ENCODE measurements at regions not wholly inside any gene's neighbourhood (a gene's known extent, or its start where the extent isn't known, plus 50 kb on each side); places are given as distances from the start of the nearest gene placed in this dataset.

DNA sequence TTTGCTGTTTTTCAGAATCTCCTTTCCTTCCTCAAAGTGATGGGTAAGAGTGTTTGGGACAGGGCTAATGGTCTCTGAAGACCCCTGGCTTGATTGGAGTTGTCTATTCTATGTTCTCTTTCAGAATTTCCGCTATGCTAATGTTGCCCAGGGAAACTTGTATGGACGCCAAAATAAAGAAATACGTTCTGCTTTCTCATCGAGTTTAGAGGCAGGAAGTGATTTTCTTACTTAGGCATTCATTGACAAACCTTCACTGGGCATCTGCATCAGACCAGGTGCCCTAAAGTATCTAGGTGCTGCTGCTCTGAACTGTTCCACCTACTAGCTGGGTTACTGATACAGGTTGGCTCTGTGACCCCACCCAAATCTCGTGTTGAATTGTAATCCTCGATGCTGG lies 787.9 kb upstream of the EEF2KMT start:
- peak; percentile 14 for DNase-seq (ENCODE audit: low read depth)
- no peak overlapping the region for H3K4me3 ChIP-seq (ENCODE audit: low read length)
- TF ChIP-seq, protein P1, sequence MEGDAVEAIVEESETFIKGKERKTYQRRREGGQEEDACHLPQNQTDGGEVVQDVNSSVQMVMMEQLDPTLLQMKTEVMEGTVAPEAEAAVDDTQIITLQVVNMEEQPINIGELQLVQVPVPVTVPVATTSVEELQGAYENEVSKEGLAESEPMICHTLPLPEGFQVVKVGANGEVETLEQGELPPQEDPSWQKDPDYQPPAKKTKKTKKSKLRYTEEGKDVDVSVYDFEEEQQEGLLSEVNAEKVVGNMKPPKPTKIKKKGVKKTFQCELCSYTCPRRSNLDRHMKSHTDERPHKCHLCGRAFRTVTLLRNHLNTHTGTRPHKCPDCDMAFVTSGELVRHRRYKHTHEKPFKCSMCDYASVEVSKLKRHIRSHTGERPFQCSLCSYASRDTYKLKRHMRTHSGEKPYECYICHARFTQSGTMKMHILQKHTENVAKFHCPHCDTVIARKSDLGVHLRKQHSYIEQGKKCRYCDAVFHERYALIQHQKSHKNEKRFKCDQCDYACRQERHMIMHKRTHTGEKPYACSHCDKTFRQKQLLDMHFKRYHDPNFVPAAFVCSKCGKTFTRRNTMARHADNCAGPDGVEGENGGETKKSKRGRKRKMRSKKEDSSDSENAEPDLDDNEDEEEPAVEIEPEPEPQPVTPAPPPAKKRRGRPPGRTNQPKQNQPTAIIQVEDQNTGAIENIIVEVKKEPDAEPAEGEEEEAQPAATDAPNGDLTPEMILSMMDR (IDR thresholded peaks at IDR 0.05; ENCODE audit: insufficient read depth, low read depth, low read length, missing control alignments) = no peak

DNA sequence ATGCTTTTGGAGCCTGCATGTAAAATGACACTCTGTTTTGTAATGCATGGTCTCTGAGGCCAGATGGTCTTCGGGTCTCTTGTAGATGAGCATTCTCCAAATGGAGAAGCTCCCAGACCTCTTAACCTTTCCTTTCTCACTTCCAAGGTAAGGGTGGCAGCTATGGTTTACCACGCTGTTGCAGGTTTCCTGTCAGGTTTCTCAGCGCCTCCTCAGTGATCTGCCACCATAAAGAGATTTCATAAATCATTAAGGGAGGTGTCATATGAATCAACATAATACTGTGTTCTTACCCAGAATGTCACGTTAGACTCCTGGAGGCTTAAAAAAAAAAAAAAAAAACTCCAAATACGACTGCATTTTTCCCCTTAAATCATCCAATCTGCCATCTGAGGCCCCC lies 787.4 kb upstream of the EEF2KMT start:
- TF ChIP-seq, protein P1 (IDR thresholded peaks at IDR 0.05; ENCODE audit: insufficient read depth, low read depth, low read length, missing control alignments) = no peak
- no peak for DNase-seq (ENCODE audit: low read depth)
- H3K4me3 ChIP-seq (ENCODE audit: low read length) = no peak overlapping the region

DNA sequence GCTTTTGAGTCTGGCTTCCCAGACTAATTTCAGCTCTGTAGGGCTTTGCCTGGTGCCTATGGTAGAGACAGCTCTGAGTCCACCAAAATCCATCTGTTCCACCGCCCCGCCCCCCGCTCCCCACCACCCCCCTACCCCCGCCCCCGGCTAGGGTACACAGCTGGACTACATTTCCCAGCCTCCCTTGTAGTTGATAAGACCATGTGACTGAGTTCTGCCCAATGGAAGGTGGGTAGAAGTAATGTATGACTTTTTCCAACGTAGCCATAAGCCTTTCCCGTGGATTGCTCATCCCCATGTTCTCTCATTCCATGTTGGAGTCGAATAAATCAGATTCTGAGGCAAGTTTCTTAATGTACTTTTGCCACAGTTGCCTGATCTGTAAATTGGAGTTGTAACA lies 786.7 kb upstream of the EEF2KMT start:
- no peak overlapping the region for H3K4me3 ChIP-seq (ENCODE audit: low read length)
- DNase-seq (ENCODE audit: low read depth) = no peak
- TF ChIP-seq, protein P1 (IDR thresholded peaks at IDR 0.05; ENCODE audit: insufficient read depth, low read depth, low read length, missing control alignments) = no peak

DNA sequence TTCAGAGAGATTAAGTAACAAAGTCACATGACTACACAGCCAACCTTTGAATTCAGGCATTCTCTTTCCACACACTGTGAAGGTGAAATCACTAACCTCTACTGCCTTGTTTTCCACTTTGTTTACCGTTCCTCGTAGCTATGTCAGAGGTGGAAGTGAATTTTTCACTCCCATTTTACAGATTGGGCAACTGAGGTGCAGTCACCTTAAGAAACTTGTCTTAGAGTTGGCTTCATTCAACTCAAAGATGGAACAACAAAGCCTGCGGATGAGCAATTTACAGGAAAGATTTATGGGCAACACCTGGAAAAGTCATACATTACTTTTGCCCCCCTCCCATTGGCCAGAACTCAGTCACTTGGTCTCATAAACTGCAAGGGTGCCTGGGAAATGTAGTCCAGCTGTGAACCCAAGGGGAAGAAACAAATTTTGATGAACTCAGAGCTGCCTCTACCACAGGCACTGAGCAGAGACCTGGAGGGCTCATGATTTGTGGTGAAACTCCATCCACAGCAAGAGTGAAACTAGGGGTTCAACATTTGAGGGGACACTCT lies 784.6 kb upstream of the EEF2KMT start:
- DNase-seq (ENCODE audit: low read depth) = no peak
- TF ChIP-seq, protein P1 (IDR thresholded peaks at IDR 0.05; ENCODE audit: insufficient read depth, low read depth, low read length, missing control alignments) = no peak
- H3K4me3 ChIP-seq (ENCODE audit: low read length) = no peak overlapping the region

DNA sequence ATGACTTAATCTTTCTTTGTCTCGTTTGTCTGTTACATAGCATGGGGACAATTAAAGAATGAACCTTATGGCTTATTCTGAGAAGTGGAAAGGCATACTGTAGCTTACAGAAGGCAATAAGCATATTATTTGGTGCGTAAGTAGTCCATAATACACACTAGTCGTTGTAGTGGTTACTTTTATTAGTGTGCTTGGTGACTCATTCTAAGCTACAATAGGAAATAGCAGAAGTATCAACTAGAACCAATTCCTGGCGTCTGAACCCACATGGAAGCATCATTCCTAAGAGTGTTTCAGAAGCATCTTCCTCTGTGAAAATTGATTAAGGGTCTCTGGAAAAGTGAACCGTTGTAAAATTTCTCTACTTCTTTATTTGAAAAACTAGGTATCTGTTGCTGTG lies 777.8 kb upstream of the EEF2KMT start:
- TF ChIP-seq, protein P1 (IDR thresholded peaks at IDR 0.05; ENCODE audit: insufficient read depth, low read depth, low read length, missing control alignments) = no peak
- DNase-seq (ENCODE audit: low read depth) = no peak
- H3K4me3 ChIP-seq (ENCODE audit: low read length) = no peak overlapping the region

DNA sequence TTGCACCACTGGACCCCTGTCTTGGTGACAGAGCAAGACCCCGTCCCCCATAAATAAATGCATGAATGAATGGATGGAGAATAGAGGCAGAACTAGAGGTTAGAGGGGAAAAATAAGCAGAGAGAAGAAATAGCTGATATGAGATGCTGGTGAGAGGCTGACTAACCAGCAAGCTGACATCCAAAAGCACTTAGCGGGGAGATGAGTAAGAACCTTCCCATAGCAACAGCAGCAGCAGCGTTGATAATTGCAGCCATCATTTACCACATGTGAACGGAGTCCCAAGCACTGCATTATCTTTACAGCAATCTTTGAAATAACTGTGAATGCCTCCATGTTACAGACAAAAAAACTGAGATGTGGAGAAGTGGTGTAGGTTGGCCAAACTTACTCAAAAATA lies 777.3 kb upstream of the EEF2KMT start:
- TF ChIP-seq, protein P1 (IDR thresholded peaks at IDR 0.05; ENCODE audit: insufficient read depth, low read depth, low read length, missing control alignments) = no peak
- no peak for DNase-seq (ENCODE audit: low read depth)
- no peak overlapping the region for H3K4me3 ChIP-seq (ENCODE audit: low read length)

DNA sequence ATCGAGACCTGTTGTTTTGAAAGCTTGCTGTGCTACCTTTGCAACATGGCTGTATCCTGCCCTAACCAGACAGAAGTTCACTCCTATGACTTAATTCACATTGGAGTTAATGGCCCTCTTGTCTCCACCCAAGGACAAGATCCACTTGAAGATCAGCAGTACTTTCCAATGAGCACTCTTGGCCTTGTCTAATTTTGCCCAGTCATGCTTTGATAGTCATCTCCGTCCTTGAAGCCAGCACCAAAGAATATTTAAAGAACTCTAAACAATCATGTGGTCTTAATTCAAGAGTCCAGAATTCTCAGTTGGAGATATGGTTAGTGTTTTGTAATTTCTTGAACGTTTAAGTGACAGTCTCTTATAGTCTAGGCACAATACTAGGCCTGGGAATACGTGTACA lies 775.6 kb upstream of the EEF2KMT start:
- H3K4me3 ChIP-seq (ENCODE audit: low read length) = no peak overlapping the region
- TF ChIP-seq, protein P1 (IDR thresholded peaks at IDR 0.05; ENCODE audit: insufficient read depth, low read depth, low read length, missing control alignments) = no peak
- no peak for DNase-seq (ENCODE audit: low read depth)

Data from epithelial cell of esophagus (primary cell).